ENCODE measurements at regions not wholly inside any gene's neighbourhood (a gene's known extent, or its start where the extent isn't known, plus 50 kb on each side); places are given as distances from the start of the nearest gene placed in this dataset.
A peak's percentile ranks its signal among the peaks of the same experiment; 100 is the strongest.

- ATAC-seq (no peak), DNase-seq (ENCODE audit: low spot score) (no peak), FAIRE-seq (no peak)
- TF ChIP-seq, protein P1, sequence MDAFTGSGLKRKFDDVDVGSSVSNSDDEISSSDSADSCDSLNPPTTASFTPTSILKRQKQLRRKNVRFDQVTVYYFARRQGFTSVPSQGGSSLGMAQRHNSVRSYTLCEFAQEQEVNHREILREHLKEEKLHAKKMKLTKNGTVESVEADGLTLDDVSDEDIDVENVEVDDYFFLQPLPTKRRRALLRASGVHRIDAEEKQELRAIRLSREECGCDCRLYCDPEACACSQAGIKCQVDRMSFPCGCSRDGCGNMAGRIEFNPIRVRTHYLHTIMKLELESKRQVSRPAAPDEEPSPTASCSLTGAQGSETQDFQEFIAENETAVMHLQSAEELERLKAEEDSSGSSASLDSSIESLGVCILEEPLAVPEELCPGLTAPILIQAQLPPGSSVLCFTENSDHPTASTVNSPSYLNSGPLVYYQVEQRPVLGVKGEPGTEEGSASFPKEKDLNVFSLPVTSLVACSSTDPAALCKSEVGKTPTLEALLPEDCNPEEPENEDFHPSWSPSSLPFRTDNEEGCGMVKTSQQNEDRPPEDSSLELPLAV (CRISPR knock-in tag; conservative IDR thresholded peaks at IDR 0.05; ENCODE audit: low read depth) = no peak
- peak; percentile 95 for TF ChIP-seq ZNF382 (CRISPR knock-in tag; IDR thresholded peaks at IDR 0.05; ENCODE audit: borderline replicate concordance)
- ChIA-PET CTCF (ENCODE audit: low intra/inter-chr PET ratio, low total read pairs) (no interaction called here), POLR2A (no interaction called here)
- no peaks in the 10 kb centered on the region for H3K79me2 ChIP-seq (ENCODE audit: insufficient read depth, low read length)
- H3K27me3 ChIP-seq (ENCODE audit: control insufficient read depth in 1 of 2, insufficient read depth in 2 of 2, low read length in 2 of 2) = peaks cover 0 to 4% of the 10 kb centered on the region in 2 experiments; a peak in 1 of 5 replicates
- H2AFZ ChIP-seq (ENCODE audit: low read length) = no peak overlapping the region
- no peak overlapping the region for H3K4me2 ChIP-seq (ENCODE audit: low read depth, low read length)
- no peak overlapping the region for H3K4me3 ChIP-seq (replicated peaks in 1 of 3; ENCODE audit: insufficient read depth in 1 of 3, low read depth in 2 of 3, low read length in 3 of 3)
- no peak overlapping the region for H3K27ac ChIP-seq (ENCODE audit: extremely low read length, insufficient read depth, low read length)
- peaks cover 18% of the 10 kb centered on the region for H3K9me3 ChIP-seq (ENCODE audit: low read length)
- H4K20me1 ChIP-seq (ENCODE audit: insufficient read depth, low read length) = no peaks in the 10 kb centered on the region
- BruUV-seq (replicated peaks) = no TSS peak
- no peaks in the 10 kb centered on the region for H3K4me1 ChIP-seq (ENCODE audit: insufficient read depth, low read length)
- intact Hi-C loops (cut with micrococcal nuclease; ENCODE audit: unreplicated experiment) (no loop called here), in situ Hi-C loops (cut with HindIII; ENCODE audit: extremely low pct_ligation_motif_present, low pct_unique_long_range_greater_than_20kb) (no loop called here)
- no peak overlapping the region for H3K9ac ChIP-seq (ENCODE audit: insufficient read depth, low read depth, low read length)
- H3K36me3 ChIP-seq (replicated peaks in 1 of 2; ENCODE audit: control insufficient read depth in 1 of 2, insufficient read depth in 2 of 2, low read length in 2 of 2) = no peaks in the 10 kb centered on the region
Observed at GRCh38 chr2:576292-576691, 100.9 kb downstream of the TMEM18 start.

DNA sequence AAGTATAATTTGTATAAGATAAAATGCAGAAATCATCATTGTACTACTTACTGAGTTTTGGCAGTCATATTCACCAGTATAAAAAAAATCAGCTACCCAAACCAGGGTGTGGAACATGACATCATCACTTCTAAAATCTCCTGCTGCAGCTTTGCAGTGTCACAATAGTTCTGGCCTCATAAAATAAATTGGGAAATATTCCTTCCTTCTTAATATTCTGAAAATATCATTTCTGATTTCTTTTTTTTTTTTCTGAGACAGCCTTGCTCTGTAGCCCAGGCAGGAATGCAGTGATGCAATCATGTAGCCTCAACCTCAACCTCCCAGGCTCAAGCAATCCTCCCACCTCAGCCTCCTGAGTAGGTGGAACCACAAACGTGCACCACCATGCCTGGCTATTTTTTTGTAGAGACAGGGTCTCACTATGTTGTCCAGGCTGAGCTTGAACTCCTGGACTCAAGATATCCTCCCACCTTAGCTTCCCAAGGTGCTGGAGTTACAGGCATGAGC, 101.4 kb downstream of the TMEM18 start:
- ATAC-seq = no peak
- no peaks in the 10 kb centered on the region for H3K79me2 ChIP-seq (ENCODE audit: insufficient read depth, low read length)
- no peak overlapping the region for H3K4me2 ChIP-seq (ENCODE audit: low read depth, low read length)
- H3K4me3 ChIP-seq (replicated peaks in 1 of 3; ENCODE audit: insufficient read depth in 1 of 3, low read depth in 2 of 3, low read length in 3 of 3) = no peak overlapping the region
- H3K36me3 ChIP-seq (replicated peaks in 1 of 2; ENCODE audit: control insufficient read depth in 1 of 2, insufficient read depth in 2 of 2, low read length in 2 of 2) = no peaks in the 10 kb centered on the region
- H3K27me3 ChIP-seq (ENCODE audit: control insufficient read depth in 1 of 2, insufficient read depth in 2 of 2, low read length in 2 of 2) = peaks cover 0 to 3% of the 10 kb centered on the region in 2 experiments; a peak in 1 of 5 replicates
- H3K9ac ChIP-seq (ENCODE audit: insufficient read depth, low read depth, low read length) = no peak overlapping the region
- H2AFZ ChIP-seq (ENCODE audit: low read length) = no peak overlapping the region
- H4K20me1 ChIP-seq (ENCODE audit: insufficient read depth, low read length) = no peaks in the 10 kb centered on the region
- no peaks in the 10 kb centered on the region for H3K4me1 ChIP-seq (ENCODE audit: insufficient read depth, low read length)
- H3K9me3 ChIP-seq (ENCODE audit: low read length) = peaks cover 18% of the 10 kb centered on the region
- no peak for DNase-seq (ENCODE audit: low spot score)
- ChIA-PET CTCF (ENCODE audit: low intra/inter-chr PET ratio, low total read pairs) (no interaction called here), POLR2A (no interaction called here)
- TF ChIP-seq ATF7 (IDR thresholded peaks at IDR 0.05) = peak; percentile 77
- no peak for TF ChIP-seq ATF7 (CRISPR knock-in tag; IDR thresholded peaks at IDR 0.05)
- TF ChIP-seq CREB1 (IDR thresholded peaks at IDR 0.05) = peak; percentile 55
- no peak for TF ChIP-seq CREB1 (CRISPR knock-in tag; IDR thresholded peaks at IDR 0.05)
- TF ChIP-seq KDM5B (CRISPR knock-in tag; IDR thresholded peaks at IDR 0.05; ENCODE audit: borderline replicate concordance) = no peak
- TF ChIP-seq CEBPB (IDR thresholded peaks at IDR 0.05; ENCODE audit: borderline replicate concordance, low read depth, low read length) = peak; percentile 6; the same call in 1 of the 2 replicates
- no peak for TF ChIP-seq ZFP90 (CRISPR knock-in tag; IDR thresholded peaks at IDR 0.05; ENCODE audit: borderline replicate concordance)
- BruUV-seq (replicated peaks) = no TSS peak
- 0% methylated on average over 1 of the region's 1 CpG for WGBS (ENCODE audit: low lambda C conversion rate)
- intact Hi-C loops (cut with micrococcal nuclease; ENCODE audit: unreplicated experiment) (no loop called here), in situ Hi-C loops (cut with HindIII; ENCODE audit: extremely low pct_ligation_motif_present, low pct_unique_long_range_greater_than_20kb) (no loop called here)
- H3K27ac ChIP-seq (ENCODE audit: extremely low read length, insufficient read depth, low read length) = no peak overlapping the region
- FAIRE-seq = no peak

Data from HepG2 (cell line).